BE2C (cell line): ENCODE measurements at regions not wholly inside any gene's neighbourhood (a gene's known extent, or its start where the extent isn't known, plus 50 kb on each side); places are given as distances from the start of the nearest gene placed in this dataset.
A peak's percentile ranks its signal among the peaks of the same experiment; 100 is the strongest.
"Not testable (repeated sequence)": the region's sequence is repeated elsewhere in the genome, so short reads cannot be mapped to it uniquely, and the experiment has no call there.

ENCODE experiments used
- DNase-seq: peaks from one replicate; pipeline ENCODE4 v3.0.0-alpha.2; 2020
- H3K27me3 ChIP-seq: fragments of 250-450 bp; sonication (Bioruptor Pico); 2 replicates; pipeline ENCODE4 v1.5.1; 2020; ENCODE audit warnings: mild to moderate bottlenecking
- H3K36me3 ChIP-seq: fragments of 250-450 bp; sonication (Bioruptor Pico); 2 replicates; pipeline ENCODE4 v1.5.1; 2020; ENCODE audit warnings: mild to moderate bottlenecking
- H3K4me1 ChIP-seq: fragments of 250-450 bp; sonication (Bioruptor Pico); 2 replicates; pipeline ENCODE4 v1.5.1; 2020
- H3K4me3 ChIP-seq: 2 replicates; pipeline ENCODE4 v1.5.1; 2011; ENCODE audit warnings: low read depth, low read length
- H3K9me3 ChIP-seq: fragments of 250-450 bp; sonication (Bioruptor Pico); 2 replicates; pipeline ENCODE4 v1.5.1; 2020
- TF ChIP-seq, protein P1 (sequence below): IDR thresholded peaks from 2 replicates; pipeline ENCODE4 v1.5.1; 2012; ENCODE audit warnings: mild to moderate bottlenecking, low read depth, low read length

DNA sequence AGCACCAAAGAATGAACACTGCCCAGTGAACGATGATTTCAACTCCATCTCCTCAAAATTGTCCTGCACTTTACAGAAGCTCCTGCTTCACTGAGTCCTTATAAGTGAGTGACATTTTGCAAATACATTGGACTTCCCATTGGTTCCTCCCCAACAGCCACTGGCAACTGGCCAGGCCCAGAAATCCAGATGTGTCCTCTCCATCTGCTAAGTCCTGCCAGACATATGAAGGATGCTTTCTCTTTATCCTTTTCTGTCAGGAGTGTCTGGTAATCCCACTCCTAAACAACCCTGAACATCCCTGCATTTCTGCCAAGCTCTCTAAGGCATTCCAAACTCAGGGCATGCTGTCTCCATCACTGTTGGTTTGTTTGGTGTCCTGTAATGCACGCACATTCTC is 271.8 kb downstream of the RRAGC start:
- Histone ChIP-seq H3K27me3 (no peaks in the 10 kb centered on the region), H3K4me3 (no peak overlapping the region), H3K4me1 (no peaks in the 10 kb centered on the region), H3K9me3 (no peaks in the 10 kb centered on the region), H3K36me3 (no peaks in the 10 kb centered on the region)
- DNase-seq: peak; percentile 18
- TF ChIP-seq, protein P1, sequence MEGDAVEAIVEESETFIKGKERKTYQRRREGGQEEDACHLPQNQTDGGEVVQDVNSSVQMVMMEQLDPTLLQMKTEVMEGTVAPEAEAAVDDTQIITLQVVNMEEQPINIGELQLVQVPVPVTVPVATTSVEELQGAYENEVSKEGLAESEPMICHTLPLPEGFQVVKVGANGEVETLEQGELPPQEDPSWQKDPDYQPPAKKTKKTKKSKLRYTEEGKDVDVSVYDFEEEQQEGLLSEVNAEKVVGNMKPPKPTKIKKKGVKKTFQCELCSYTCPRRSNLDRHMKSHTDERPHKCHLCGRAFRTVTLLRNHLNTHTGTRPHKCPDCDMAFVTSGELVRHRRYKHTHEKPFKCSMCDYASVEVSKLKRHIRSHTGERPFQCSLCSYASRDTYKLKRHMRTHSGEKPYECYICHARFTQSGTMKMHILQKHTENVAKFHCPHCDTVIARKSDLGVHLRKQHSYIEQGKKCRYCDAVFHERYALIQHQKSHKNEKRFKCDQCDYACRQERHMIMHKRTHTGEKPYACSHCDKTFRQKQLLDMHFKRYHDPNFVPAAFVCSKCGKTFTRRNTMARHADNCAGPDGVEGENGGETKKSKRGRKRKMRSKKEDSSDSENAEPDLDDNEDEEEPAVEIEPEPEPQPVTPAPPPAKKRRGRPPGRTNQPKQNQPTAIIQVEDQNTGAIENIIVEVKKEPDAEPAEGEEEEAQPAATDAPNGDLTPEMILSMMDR: no peak

GRCh38 chr1:38586993-38587646 is 272.5 kb downstream of the RRAGC start:
- H3K4me3 ChIP-seq: no peak overlapping the region
- no peaks in the 10 kb centered on the region for H3K4me1 ChIP-seq
- peak; percentile 52 for DNase-seq
- no peaks in the 10 kb centered on the region for H3K27me3 ChIP-seq
- no peaks in the 10 kb centered on the region for H3K36me3 ChIP-seq
- TF ChIP-seq, protein P1: peak; percentile 85
- H3K9me3 ChIP-seq: no peaks in the 10 kb centered on the region

- H3K27me3 ChIP-seq: no peaks in the 10 kb centered on the region
- H3K4me3 ChIP-seq: no peak overlapping the region
- H3K4me1 ChIP-seq: no peaks in the 10 kb centered on the region
- no peak for DNase-seq
- H3K36me3 ChIP-seq: no peaks in the 10 kb centered on the region
- H3K9me3 ChIP-seq: no peaks in the 10 kb centered on the region
- TF ChIP-seq, protein P1: no peak
Measured at GRCh38 chr1:38585971-38586370, 273.6 kb downstream of the RRAGC start.

DNA sequence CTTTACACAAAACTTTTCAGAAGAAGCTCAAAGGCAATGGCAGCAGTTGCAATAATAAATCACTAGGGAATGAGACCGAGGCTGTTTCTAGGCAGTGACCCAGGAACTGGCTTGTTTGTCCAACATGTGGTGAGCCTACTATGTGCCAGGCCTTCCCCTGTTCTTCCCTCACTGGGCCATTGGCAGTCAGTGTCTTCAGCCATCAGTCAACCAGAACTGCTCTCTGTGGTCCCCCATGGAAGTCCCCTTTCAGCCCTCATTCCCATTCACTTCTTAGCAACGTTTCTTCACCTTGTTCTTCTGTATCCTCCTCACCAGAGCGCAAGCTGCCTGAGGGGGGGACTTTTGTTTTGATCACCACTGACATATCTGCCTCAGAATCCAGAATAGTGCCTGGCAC is 274.1 kb downstream of the RRAGC start:
- Histone ChIP-seq H3K27me3 (no peaks in the 10 kb centered on the region), H3K4me3 (no peak overlapping the region), H3K36me3 (no peaks in the 10 kb centered on the region), H3K9me3 (no peaks in the 10 kb centered on the region), H3K4me1 (no peaks in the 10 kb centered on the region)
- no peak for DNase-seq
- TF ChIP-seq, protein P1: no peak

DNA sequence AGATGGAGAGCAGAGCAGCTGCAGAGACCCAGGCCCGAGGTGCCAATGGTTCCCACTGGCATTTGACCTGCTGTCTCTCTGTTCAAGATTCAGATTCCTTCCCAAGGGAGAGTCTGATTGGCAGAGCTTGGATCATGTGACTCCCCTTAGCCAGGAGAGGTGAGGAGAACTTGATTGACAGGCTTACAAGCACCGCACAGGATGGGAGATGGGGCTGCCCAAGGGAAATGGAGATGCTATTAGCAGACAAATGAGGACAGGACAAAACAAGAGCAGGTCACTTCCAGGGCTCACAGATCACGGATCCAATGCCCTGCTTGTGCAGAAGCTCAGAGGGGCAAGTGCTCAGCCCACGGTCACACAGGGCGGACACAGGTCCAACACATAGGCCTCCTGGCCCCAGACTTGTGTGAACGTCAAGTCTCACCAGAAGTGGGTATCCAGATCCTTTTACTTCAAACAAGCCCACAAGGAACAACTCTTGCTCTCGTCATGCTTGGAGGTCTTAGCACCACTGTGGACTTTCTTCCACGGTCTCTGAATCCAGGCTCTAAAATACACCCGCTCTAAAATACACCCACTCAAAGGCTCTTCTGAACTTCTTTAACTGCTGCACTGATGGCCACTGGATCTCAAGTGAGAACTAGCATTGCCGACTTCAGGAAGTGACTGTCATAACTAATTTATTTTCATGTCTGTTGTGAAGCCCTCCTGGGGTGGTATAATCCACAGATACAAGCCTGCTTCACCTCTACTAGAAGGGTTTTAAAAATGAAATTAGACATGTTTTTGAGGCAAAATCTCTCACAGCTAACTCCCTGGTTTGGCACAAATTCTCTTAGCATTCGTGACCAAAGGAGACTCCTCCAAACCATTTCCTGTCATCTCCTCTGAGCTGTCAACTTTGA is 274.9 kb downstream of the RRAGC start:
- TF ChIP-seq, protein P1: no peak
- H3K9me3 ChIP-seq: no peaks in the 10 kb centered on the region
- H3K4me1 ChIP-seq: no peaks in the 10 kb centered on the region
- H3K27me3 ChIP-seq: no peaks in the 10 kb centered on the region
- no peak for DNase-seq
- H3K4me3 ChIP-seq: no peak overlapping the region
- H3K36me3 ChIP-seq: no peaks in the 10 kb centered on the region

DNA sequence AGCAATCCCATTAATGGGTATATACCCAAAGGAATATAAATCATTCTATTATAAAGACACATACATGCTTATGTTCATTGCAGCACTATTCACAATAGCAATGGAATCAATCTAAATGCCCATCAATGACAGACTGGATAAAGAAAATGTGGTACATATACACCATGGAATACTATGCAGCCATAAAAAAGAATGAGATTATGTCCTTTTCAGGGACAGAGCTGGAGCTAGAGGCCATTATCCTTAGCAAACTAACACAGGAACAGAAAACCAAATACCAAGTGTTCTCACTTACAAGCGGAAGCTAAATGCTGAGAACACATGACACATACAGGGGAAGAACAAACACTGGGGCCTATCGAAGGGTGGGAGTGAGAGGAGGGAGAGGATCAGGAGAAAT is 276.3 kb downstream of the RRAGC start:
- not testable (repeated sequence) for H3K27me3 ChIP-seq, H3K4me1 ChIP-seq, H3K9me3 ChIP-seq, H3K4me3 ChIP-seq, H3K36me3 ChIP-seq, DNase-seq
